ENCODE measurements at regions not wholly inside any gene's neighbourhood (a gene's known extent, or its start where the extent isn't known, plus 50 kb on each side); places are given as distances from the start of the nearest gene placed in this dataset.
"Not testable (repeated sequence)": the region's sequence is repeated elsewhere in the genome, so short reads cannot be mapped to it uniquely, and the experiment has no call there.

DNA sequence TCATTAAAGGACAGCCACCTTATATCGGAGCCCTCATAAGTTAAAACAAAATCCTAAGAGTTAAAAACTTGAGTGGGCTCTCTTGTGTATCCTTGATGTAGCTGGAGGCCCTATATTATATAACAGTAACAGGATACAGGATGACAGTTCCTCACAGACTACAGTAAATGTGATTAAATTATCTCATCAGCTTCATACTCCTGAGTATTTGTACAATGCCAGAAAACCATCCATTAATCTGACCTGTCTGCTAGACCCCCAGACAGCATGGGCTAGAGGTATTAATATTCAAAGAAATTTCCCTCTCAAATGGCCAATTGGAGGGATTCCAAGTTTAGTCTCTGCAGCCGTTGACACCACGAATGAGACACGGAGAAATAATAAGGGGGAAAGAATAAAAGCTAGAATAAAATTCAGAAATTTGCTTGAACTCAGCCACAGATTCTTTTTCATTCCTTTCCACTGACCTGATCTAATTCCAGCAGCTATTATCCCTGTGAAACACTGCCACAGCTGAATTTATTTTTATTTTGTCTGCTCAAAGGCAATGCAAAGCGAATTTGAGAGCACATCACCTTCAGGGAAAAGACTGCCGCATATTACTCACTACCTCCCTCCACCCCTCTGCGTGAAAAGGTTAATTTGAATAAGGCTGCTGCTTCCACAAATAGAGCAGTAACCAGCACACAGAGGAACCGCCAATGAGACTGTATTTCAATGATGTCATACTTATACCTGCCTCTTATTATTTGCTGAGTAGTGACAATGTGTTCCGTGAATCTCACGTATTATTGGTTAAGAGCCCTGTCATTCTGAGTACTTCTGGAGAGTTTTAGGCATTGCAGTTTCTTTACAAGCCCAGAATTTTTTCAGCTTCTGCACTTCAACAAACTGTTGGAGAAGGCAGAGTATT lies 155.9 kb upstream of the KLF12 start:
- DNase-seq (ENCODE audit: low read depth in 2 of 2) = no peak

DNA sequence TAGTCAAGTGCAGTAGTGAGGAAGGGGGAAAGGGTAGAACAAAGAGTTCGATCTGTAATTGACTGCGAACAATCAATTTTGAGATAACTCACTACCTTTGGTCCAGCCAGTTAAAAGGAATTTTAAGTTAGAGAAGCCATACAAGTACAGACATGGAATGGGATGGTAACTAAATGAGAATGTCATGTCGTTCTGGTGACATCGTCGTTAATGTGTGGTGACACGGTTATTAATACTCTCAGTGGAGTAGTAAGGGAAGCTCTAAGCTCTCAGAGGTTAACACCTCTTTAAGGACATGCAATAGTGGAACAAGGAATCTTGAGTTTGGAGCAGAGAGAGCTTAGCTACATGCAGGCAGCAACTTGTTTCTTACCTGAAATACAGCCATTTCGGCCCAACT lies 154.9 kb upstream of the KLF12 start:
- DNase-seq (ENCODE audit: low read depth in 2 of 2) = no peak

DNA sequence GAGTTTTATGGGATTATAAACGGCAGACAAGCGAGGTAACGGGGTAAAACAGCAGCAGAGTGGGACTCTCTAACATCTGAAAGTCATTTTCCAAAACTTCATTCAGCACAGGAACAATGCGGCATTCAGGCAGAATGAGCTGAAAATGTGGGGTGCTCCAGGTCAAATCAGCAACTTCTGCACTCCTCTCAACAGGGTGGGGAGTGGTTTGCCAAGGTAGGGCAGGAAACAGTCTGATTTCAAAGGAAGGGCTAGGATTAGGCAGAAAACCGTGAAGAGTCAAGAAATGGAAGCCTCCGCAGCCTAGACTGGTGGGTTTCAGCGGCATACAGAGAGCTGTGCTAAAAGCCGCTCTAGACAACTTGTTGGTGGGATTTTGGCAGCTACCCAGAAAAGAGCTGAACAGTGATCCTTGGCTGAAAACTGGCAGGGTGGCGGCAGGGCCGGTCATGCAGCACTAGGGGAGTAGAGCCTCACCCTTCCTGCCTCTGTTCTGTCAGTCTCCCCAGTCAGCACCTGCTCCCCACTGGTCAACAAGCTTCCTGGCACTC lies 154.2 kb upstream of the KLF12 start:
- DNase-seq (ENCODE audit: low read depth in 2 of 2) = no peak

DNA sequence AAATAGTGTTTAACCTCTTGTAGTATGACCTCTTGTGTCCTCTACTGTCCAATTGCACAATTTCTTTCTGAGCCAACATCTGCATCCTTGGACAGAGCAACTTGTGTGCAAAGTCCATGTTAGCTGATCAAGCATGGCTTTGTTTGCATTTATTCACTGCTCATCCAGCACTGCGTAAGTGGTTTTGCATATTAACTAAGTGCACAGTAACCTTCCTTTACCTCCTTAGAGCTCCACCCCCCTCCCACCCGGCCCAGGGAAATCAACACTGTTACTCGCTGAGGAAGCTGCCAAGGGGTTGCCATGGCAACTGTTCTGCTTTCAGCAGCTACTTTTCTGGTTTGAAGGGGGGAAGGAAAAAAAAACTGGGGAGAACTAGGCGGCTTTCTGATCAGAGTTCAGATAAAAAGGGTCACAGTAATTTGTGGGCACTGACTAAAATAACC lies 153.5 kb upstream of the KLF12 start:
- DNase-seq (ENCODE audit: low read depth in 2 of 2) = peak; percentile 54 to 59

DNA sequence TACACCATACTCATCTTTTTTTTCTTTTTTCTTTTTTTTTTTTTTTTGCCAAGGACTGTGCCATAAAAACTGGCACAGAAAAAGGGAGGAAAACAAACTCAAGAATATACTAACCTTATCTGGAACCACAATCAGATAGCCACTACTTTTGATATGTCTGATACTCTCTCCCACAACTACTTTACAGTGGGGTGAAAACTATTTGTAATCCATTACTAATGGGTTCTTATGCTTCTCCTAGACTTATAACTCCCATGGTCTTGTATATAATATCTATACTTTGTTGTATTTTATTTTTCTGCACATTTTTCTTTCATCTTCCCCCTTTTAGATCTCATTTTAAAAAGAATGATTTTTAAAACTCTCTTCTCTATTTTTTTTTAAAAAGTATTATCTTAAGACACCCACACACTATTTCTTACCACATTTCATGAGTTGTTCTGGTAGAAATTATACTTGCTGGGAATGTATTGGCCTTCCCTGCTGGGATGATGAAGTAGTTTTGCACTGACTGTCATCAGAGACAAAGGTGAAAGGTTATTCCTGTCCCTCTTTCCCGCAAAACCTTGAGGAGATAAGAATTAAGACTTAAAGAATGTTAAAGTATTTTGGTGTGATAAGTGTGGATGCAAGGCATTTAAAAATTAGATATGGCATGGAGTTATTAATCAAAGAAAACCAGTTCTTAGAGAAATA lies 146.7 kb upstream of the KLF12 start:
- no peak for DNase-seq (ENCODE audit: low read depth in 2 of 2)

DNA sequence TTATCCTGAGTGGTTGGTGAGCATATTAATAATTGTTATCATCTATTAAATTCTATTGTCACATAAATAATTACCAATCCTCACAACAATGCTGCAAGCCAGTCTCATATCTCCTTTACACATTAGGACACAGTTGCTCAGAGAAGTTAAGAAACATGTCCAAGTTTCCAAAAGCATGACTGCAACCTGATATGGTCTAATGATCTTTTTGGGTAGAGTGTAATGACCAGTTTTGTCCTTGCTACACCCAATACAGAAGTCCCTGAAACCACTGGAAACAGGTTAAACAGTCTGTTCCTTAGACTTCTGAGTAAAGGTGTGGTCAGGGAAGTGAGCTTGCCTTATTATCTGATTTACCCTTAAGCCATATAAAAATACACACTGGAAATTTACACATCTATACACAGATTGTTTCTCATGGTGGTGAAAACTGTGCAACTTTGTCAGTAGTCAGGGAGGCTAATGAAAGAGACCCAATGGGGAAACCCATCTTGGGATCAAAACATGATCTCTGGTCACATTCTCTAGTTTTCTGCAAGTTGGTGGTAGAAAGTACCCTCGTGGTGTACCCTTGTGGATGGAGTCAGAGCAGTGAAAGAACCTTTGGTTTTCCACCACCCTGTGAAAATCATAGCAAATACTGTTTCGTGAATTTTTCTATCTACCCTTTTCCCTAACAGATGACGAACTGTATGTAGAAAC lies 146.0 kb upstream of the KLF12 start:
- no peak for DNase-seq (ENCODE audit: low read depth in 2 of 2)

DNA sequence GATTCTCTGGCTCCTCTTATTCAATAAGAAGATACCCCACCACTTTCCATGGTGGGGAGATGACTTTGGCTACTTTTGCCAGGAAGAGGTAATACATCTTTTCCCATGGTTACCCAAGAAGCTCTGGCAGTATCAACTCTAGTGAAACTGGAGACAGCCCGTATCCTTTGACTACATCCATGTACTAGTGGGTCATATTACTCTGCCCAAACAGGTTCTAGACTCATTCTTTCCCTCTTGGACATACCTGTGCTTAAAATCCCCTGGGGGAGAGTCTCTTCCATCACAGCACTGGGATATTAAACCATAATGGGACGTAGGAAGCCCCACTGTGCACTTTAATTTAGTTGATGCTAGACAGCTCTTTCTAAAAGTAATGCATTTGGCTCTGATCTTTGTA lies 144.7 kb upstream of the KLF12 start:
- DNase-seq (ENCODE audit: low read depth in 2 of 2) = no peak

DNA sequence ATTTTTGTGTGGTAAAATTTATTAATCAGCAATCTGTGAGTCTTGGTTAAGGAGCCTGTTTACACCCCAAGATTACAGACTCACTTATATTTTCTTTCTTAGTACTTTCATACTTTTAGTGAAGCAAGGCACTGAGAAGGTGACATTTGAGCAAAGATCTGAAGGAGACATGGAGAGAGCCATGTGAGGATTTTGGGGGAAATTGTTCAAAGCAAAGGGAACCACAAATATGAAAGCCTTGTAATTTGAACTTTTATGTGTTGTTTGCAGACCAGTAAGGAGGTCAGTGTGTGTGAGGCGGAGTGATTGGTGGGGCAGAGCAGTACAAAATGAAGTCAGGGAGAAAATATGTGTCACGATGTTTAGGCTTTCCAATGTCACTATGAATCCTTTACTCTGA lies 140.7 kb upstream of the KLF12 start:
- no peak for DNase-seq (ENCODE audit: low read depth in 2 of 2)

DNA sequence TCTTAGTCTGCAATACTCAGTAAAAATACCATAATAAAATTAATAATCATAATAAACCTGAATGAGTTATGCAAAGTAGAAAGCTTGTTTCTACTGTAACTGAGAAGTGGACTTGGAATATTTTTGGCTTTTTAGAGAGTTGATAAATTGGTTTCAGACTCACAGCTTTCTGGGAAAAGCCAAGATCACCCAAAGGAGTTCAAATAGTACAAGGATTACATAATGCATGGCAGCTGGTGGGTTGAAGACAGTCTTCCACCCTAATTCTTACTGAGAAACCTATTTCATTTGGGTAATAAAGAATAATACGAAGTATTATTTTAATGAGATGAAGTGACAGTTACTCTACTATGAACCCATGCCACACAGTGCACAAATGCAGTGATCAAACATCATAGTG lies 139.4 kb upstream of the KLF12 start:
- DNase-seq (ENCODE audit: low read depth in 2 of 2) = no peak

DNA sequence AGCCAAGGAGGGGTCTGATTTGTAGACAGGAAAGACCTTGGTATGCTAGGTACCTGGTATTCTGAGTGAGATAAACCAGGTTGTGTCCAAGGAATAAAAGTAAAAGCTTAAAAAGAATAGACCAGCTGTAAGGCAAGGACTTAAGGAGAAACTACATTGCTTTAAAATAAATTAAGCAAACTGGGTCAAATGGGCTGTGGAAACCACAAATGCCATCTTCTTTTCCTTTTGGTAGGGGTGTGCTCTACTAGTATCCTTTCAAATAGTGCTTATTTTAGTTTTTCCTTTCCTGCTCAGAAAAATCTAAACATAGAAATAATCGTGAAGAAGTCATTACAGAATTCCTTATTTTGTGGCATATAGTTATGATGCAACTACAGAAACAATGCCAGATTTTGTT lies 138.6 kb upstream of the KLF12 start:
- no peak for DNase-seq (ENCODE audit: low read depth in 2 of 2)

DNA sequence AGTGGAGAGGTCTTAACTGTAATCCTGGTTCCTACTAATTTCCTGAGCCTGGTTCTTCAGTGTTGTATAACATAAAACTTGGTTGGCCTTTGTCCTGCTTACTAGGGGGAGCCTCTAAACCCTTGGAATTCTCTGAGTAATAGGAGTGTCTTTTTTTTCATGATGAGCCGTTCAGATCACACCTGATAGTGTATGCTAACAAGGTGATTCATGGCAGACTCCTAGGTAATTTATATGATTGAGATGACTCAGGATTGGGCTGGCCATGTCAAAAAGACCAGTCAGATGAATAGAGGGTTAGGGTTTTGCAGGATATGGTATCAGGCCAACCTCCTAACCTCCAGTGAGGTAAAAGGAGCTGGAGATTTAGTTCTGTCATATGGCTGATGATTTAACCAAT lies 135.8 kb upstream of the KLF12 start:
- DNase-seq (ENCODE audit: low read depth in 2 of 2) = no peak

DNA sequence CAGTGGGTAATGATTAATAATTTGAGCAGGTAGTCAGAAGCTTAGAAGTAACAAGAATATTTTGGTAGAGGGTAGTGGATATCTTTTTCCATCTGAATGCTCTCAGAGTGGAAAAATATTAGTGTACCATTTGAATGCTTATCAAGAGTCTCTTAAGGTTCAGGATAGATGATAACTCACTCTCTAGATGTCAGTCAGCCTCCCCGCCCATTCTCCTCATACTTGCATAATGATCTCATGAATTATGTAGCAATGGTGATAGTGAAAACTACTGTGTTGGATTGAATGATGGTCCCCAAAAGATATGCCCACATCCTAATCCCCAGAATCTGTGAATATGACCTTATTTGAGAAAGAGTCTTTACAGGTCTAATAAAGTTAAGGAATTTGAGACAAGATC lies 132.7 kb upstream of the KLF12 start:
- no peak for DNase-seq (ENCODE audit: low read depth in 2 of 2)

DNA sequence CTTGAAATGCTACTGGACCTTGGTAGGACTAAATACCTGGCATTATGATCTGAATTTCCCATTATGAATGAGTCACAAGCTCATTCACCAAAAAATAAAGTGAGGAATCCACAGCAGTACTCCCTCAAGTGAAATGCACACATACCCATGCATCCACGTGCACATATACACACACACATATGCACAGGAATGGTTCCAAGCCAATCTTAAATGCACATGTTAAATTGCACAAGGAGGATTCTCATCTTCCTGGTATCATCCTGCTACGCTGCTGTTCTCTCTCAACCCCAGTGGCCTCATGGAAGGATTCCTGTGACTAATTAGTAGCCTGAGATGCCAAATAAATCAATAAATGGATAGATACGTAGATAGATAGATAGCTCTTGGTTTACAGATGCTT lies 132.1 kb upstream of the KLF12 start:
- no peak for DNase-seq (ENCODE audit: low read depth in 2 of 2)

DNA sequence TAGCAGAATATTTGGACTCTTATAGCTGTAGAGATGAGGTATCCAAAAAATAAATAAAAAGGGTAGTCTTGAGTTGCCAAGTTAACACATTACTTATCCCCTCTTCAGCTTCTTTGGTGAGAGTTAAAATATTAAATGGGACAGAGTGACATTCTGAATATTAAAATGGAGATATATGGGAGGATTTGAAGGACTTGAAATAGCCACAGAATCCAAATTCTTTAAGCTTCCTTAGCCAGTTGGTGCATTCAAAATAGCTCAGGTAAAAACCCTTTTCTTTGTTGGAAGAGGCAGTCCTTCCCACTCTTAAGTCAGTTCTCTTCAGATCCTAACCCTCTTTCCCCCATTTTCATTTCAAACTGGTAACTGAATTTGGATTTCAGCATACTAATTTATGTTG lies 130.1 kb upstream of the KLF12 start:
- no peak for DNase-seq (ENCODE audit: low read depth in 2 of 2)

DNA sequence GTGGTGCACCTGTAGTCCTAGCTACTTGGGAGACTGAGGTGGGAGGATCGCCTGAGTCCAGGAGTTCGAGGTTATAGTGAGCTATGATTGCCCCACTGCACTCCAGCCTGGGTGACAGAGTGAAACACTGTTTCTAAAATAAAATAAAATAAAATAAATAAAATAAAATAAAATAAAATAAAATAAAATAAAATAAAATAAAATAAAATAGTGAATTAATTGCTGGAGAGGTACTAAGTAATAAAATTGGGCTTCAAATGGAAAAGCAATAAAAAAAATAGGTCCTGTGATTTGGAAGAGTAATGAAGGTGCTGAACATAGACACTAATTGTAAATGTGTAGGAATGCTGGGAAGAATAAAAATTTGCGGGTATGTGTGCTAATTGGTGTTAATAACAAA lies 126.2 kb upstream of the KLF12 start:
- DNase-seq (ENCODE audit: low read depth in 2 of 2) = not testable (repeated sequence)

DNA sequence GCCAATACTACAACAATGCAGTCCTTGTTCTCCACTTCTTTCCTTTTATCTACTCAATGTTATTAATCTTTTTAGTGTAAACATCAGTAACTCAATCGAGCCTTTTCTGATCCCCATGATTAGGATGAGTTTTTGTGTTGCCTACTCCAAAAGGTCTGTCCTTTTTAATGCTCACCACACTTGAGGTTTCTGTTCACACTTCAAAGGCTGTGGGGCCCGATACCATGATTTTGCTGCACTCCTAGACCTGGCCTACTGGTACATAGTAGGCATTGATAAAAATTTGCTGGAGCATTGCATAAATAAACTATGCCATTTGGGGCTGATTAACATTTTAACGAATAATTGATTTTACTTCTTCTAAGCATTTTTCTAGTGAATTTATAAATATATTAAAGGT lies 125.4 kb upstream of the KLF12 start:
- no peak for DNase-seq (ENCODE audit: low read depth in 2 of 2)

DNA sequence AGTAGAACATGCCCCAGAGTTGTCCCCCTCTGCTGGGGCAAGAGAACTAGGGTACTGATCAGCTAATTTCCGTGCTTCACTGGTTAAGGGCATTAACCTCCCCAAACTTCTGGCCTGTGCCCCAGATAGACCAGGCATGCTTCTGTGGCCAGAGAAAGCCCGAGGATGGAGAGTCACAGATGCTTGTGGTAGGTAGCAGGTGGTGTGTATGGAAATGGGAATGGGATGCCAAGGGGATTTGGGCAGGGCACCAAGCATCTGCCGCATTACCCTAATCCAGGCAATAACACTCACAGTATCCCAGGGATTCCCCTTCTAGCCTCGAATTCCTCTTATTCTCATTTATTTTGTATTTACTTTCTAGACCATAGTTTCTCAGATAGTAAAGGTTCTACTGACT lies 124.8 kb upstream of the KLF12 start:
- DNase-seq (ENCODE audit: low read depth in 2 of 2) = no peak

DNA sequence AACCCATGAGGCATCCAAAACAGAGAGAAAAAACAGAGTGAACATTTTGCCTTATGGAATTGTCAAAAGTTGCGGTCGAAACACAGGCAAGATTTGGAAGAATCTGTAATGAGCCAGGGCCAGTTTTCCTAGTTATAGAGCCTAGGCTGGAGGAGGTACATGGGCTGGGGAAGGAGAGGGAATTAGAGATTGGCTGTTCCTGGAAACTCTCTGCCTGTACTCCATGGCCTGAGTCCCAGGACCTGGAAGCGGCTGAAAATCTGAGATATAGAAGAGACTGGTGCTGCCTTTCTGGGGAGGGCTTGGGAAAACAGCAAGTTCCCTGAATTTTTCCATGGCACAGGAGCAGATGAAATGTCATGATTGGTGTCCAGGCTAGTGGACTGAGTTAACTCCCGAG lies 122.8 kb upstream of the KLF12 start:
- DNase-seq (ENCODE audit: low read depth in 2 of 2) = no peak

DNA sequence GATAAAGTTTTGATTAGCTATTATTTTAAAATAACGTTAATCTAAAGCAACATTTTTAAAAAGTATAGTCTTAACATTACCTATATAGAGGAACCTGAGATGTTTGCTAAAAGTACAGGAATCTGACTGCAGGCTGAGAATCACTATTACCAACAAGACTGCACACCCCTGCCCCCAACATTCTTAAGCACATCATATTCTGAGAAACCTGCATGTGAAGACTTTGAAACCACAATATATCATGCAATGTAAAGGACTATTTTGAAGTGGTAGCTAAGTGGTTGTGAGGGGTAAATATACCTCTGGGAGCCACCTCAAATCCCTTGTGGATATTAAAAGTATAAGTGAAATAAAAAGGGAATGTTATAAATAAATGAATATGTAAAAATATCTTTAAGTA lies 119.0 kb upstream of the KLF12 start:
- no peak for DNase-seq (ENCODE audit: low read depth in 2 of 2)

DNA sequence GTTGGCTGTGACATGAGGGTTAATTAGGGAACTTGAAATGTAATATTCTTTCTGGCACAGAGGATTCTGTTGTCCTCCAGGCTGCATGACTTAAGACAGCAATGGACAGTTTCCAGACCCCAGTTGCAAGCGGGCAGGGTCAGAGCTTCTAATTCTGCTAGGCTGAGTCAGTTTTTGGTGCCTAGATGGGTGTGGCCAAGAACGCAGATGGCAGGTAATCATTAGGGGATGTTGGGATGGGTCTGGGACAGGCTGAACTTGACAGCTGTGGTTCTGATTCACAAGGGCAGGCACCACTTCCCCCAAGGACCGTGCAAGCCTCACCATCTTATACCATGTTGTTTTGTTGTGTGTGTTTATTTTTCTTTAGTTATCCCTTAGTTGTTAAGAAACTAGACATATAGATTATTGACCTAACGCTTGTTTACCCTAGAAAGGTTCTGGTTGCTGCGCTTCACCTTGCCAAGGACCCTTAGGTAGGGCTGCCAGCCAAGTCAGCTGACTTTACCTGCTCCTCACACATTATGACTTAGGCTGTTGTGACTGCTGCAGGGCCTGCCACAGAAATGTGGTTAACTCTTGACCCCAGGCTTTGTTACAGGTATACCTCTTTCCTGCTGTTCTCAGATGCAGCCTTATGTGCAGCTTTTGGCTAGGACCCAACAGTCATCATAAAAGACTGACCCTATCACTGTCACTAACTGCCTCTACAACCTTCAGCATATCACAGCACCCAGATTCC lies 117.7 kb upstream of the KLF12 start:
- DNase-seq (ENCODE audit: low read depth in 2 of 2) = no peak

DNA sequence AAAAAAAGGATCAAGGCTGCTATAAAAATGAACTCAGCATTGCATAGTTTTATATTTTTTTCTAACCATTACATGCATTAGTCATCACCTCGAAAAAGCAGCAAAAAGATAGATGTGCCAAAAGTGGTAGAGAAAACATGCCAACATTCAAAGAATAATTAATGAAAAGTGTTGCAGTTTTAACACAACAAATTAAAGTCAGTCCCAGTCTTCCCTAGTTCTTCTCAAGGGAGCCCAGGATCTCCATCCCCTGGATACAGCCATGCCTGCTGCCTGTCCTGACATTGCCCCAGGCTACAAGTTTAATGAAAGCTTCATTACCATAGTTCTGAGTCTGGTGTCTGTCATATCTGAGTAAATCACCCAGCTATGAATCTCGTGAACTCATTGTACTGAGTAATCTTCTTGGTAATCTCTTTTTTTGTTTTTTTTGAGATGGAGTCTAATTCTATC lies 116.6 kb upstream of the KLF12 start:
- DNase-seq (ENCODE audit: low read depth in 2 of 2) = no peak

DNA sequence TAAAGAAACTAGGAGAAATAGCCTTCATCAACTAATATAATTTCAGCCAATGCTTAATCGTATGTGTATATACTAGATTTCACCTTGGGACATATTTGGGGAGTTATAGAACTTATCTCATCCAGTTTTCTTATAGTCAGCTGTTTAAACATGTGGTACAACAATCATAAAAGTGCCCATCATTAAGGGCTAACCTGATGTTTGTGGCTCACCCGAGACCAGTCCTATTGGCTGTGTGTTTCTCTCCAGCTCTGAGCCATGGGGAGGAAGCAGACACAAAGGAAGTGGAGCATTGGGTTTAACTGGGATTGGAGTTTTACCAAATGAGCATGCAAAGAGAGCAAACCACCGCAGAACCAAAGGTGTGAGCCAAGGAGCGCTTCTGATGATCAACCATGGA lies 114.3 kb upstream of the KLF12 start:
- DNase-seq (ENCODE audit: low read depth in 2 of 2) = no peak

All from stimulated activated CD8-positive, alpha-beta memory T cell treated with anti-CD3 and anti-CD28 coated beads, Interleukin-2, amount 100 ng/mL, for 48 hours (primary cell).